A673 (cell line): ENCODE measurements at regions not wholly inside any gene's neighbourhood (a gene's known extent, or its start where the extent isn't known, plus 50 kb on each side); places are given as distances from the start of the nearest gene placed in this dataset.

Source experiments
- BruUV-seq: library from RNA; stranded (reverse); fragments of 400-500 nt; replicated peaks from 2 replicates; lab custom pipeline; 2021; lab: Mats Ljungman, UMichigan
- CTCF ChIA-PET: fragments of 300-600 bp; sonication (Branson Sonifier 250); formaldehyde crosslinking; loops from one replicate; lab custom pipeline; 2022; ENCODE audit warnings: antibody characterized with exemption; lab: Charles Lee
- POLR2A ChIA-PET: fragments of 300-600 bp; sonication (Branson Sonifier 250); formaldehyde crosslinking; loops from one replicate; lab custom pipeline; 2022; ENCODE audit warnings: antibody characterized with exemption; ENCODE audit not compliant: low non-redundant PET; lab: Charles Lee
- DNase-seq: peaks from one replicate; pipeline ENCODE4 v3.0.0-alpha.2; 2015; ENCODE audit warnings: low spot score
- H3K27ac ChIP-seq: fragments of 200-600 bp; sonication (generic); 2 replicates; pipeline ENCODE4 v1.5.1; 2016; ENCODE audit warnings: mixed run types, low read depth, mild to moderate bottlenecking, mixed read lengths, antibody characterized with exemption, low read length; ENCODE audit not compliant: poor library complexity, severe bottlenecking
- H3K27me3 ChIP-seq: fragments of 200-600 bp; sonication (generic); replicated peaks from 2 replicates; pipeline ENCODE4 v1.6.1; 2017; ENCODE audit warnings: mixed run types, low read depth, mild to moderate bottlenecking, mixed read lengths, antibody characterized with exemption, low read length; ENCODE audit not compliant: insufficient read depth, poor library complexity
- H3K36me3 ChIP-seq: fragments of 200-600 bp; sonication (generic); 2 replicates; pipeline ENCODE4 v1.6.1; 2016; ENCODE audit warnings: mixed run types, mild to moderate bottlenecking, mixed read lengths, antibody characterized with exemption, low read length; ENCODE audit not compliant: insufficient read depth, poor library complexity, severe bottlenecking
- H3K4me1 ChIP-seq: fragments of 200-600 bp; sonication (generic); 2 replicates; pipeline ENCODE4 v1.6.1; 2017; ENCODE audit warnings: mixed run types, mild to moderate bottlenecking, mixed read lengths, antibody characterized with exemption, low read length; ENCODE audit not compliant: insufficient read depth, poor library complexity, severe bottlenecking
- H3K4me3 ChIP-seq: fragments of 200-600 bp; sonication (generic); 2 replicates; pipeline ENCODE4 v1.5.1; 2016; ENCODE audit warnings: low read depth, mixed run types, mild to moderate bottlenecking, mixed read lengths, low read length; ENCODE audit not compliant: poor library complexity, severe bottlenecking
- H3K9me3 ChIP-seq: fragments of 200-600 bp; sonication (generic); 2 replicates; pipeline ENCODE4 v1.6.1; 2016; ENCODE audit warnings: mixed run types, low read depth, mild to moderate bottlenecking, mixed read lengths, antibody characterized with exemption, low read length; ENCODE audit not compliant: poor library complexity, severe bottlenecking
- EZH2 ChIP-seq: fragments of 200-600 bp; sonication (generic); IDR thresholded peaks from 2 replicates; pipeline ENCODE4 v1.6.1; 2017; ENCODE audit warnings: borderline replicate concordance, low read depth, mild to moderate bottlenecking, mixed read lengths, antibody characterized with exemption, low read length; ENCODE audit not compliant: poor library complexity, severe bottlenecking
- intact Hi-C: fragments of 100-400 bp; cut with micrococcal nuclease; formaldehyde crosslinking; loops from one replicate; pipeline ENCODE4 v1.10.0; 2022; ENCODE audit not compliant: unreplicated experiment
- TF ChIP-seq, protein P1 (sequence below): fragments of 300-800, 200-600 bp; sonication (generic); conservative IDR thresholded peaks from 2 replicates; pipeline ENCODE4 v1.5.1; 2017; ENCODE audit warnings: low read depth, mild to moderate bottlenecking, antibody characterized with exemption, low read length, moderate library complexity, mixed read lengths

DNA sequence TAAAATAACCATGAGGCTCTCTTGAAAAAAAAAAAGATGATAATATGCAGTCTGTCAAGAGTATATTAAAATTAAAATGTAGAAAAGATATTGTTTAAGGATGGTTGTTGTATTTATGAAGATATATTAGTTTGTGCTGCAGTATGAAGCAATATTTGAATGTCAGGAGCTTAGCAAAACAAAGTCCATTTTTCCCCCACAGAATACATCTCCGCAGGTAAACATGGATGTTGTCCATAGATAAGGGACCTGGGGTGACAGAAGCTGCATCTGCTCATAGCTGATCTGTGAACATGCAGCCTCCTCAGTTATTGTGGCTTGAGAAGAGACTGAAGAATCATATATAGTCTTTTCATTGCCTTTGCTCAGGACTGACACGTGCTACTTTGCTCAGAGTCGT, 366.1 kb upstream of the MMADHC start:
- H3K27me3 ChIP-seq = no peaks in the 10 kb centered on the region
- CTCF ChIA-PET = interaction anchor here (0.7 kb wide), 1 partner anchor 217 kb away, joined by 4 read pairs; no protein-coding TSS in a partner anchor
- no TSS peak for BruUV-seq
- no peaks in the 10 kb centered on the region for H3K9me3 ChIP-seq
- DNase-seq = no peak
- no peaks in the 10 kb centered on the region for H3K4me1 ChIP-seq
- H3K27ac ChIP-seq = no peak overlapping the region
- no peak overlapping the region for H3K4me3 ChIP-seq
- intact Hi-C loops = no loop called here
- no peak for TF ChIP-seq EZH2
- TF ChIP-seq, protein P1, sequence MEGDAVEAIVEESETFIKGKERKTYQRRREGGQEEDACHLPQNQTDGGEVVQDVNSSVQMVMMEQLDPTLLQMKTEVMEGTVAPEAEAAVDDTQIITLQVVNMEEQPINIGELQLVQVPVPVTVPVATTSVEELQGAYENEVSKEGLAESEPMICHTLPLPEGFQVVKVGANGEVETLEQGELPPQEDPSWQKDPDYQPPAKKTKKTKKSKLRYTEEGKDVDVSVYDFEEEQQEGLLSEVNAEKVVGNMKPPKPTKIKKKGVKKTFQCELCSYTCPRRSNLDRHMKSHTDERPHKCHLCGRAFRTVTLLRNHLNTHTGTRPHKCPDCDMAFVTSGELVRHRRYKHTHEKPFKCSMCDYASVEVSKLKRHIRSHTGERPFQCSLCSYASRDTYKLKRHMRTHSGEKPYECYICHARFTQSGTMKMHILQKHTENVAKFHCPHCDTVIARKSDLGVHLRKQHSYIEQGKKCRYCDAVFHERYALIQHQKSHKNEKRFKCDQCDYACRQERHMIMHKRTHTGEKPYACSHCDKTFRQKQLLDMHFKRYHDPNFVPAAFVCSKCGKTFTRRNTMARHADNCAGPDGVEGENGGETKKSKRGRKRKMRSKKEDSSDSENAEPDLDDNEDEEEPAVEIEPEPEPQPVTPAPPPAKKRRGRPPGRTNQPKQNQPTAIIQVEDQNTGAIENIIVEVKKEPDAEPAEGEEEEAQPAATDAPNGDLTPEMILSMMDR = no peak
- no peaks in the 10 kb centered on the region for H3K36me3 ChIP-seq
- POLR2A ChIA-PET = no interaction called here

DNA sequence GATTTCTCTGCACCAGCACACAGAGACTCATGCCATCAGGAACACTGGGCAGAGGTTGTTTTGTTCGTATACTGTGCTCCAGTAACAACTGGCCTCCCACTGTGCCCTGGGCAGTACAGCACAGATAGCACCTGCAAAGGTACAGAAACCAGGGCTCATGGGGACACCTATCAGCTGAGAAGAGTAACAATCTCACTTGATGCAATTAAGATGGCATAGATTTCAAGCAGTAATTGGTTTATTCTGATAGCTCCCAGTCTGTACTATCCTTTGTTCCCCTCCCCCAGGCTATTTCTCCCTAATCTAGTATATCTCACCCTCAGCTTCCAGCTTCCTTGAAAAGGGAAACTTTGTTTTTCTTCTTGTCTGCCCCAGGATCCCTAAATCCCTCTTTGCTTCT, 343.9 kb upstream of the MMADHC start:
- CTCF ChIA-PET = no interaction called here
- DNase-seq = no peak
- H3K27me3 ChIP-seq = no peaks in the 10 kb centered on the region
- no peaks in the 10 kb centered on the region for H3K4me1 ChIP-seq
- no peak overlapping the region for H3K27ac ChIP-seq
- H3K4me3 ChIP-seq = no peak overlapping the region
- TF ChIP-seq, protein P1 = no peak
- TF ChIP-seq EZH2 = no peak
- H3K36me3 ChIP-seq = no peaks in the 10 kb centered on the region
- intact Hi-C loops = no loop called here
- H3K9me3 ChIP-seq = no peaks in the 10 kb centered on the region
- POLR2A ChIA-PET = no interaction called here
- BruUV-seq = no TSS peak

DNA sequence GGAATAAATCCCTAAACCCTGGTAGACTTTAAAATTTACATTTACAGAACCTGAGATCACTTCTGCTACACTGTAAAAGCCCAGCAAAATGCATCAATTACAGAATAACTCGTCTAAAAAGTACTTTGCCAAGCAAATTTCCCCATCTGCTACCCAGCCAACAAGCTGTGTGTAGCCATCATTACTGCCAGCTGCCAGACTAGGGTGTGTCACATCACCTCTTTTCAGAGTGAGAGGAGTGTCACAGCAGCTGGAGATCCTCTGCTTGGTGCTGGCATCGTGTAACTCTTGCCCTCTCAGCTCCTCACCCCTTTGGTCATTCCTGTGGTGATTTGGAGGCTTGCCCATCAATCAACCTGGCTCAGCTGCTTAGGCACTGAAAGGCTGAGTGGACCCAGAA, 340.4 kb upstream of the MMADHC start:
- no peaks in the 10 kb centered on the region for H3K27me3 ChIP-seq
- ChIA-PET POLR2A (no interaction called here), CTCF (no interaction called here)
- no peak for TF ChIP-seq EZH2
- TF ChIP-seq, protein P1 = no peak
- DNase-seq = no peak
- no TSS peak for BruUV-seq
- H3K27ac ChIP-seq = no peak overlapping the region
- no peak overlapping the region for H3K4me3 ChIP-seq
- no peaks in the 10 kb centered on the region for H3K4me1 ChIP-seq
- H3K36me3 ChIP-seq = no peaks in the 10 kb centered on the region
- H3K9me3 ChIP-seq = no peaks in the 10 kb centered on the region
- intact Hi-C loops = no loop called here
